ENCODE measurements at regions not wholly inside any gene's neighbourhood (a gene's known extent, or its start where the extent isn't known, plus 50 kb on each side); places are given as distances from the start of the nearest gene placed in this dataset.
"Not testable (repeated sequence)": the region's sequence is repeated elsewhere in the genome, so short reads cannot be mapped to it uniquely, and the experiment has no call there.

DNA sequence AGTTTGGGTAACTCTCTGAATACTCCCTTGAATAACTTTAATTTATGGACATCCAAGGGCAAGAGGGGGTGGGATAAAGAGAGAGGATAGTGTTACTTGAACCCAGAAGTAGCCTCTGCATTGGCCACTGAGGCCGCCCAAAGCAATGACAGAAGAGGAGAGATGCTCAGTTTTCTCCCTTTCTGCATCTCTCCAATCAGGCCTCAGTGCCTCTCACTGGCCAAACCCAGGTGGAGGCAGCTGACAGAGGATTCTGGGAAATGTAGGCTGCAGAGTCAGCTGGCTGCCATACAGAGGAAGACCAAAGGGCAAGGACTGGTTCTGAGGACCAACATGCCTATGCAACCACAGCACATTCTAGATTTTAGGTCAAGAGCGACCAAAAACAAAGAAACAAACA is 719.4 kb downstream of the MAT2B start:
- no peak for DNase-seq

DNA sequence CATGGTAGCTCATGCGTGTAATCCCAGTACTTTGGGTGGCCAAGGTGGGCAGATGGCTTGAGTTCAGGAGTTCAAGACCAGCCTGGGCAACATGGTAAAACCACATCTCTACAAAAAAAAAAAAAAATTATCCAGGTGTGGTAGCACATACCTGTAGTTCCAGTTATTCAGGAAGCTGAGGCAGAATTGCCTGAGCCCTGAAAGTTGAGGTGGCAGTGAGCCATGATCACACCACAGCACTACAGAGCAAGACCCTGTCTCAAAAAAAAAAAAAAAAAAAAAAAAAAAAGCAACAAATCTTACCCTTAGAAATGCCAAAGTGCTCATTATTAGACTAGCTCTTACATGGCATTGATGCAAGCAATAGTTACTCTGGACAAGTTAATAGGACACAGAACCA is 724.9 kb downstream of the MAT2B start:
- no peak for DNase-seq

DNA sequence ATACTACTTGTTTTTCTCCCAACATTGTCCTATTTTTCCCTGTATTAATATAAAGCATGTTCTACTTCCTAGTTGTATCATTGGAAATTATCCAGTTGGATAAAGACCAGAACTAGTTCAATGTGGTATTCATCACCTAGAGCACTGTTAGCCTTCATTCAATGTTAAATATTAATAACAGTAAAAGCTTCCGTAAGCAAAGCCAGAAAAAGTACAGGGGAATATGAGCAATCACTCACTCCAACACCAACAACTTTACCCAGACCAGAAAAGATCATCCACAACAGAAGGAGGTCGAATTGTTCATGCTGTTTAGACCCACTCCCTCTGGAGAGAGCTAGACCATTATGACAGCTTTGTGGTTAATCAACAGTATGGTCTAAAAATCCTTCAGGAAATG is 728.4 kb downstream of the MAT2B start:
- no peak for DNase-seq

DNA sequence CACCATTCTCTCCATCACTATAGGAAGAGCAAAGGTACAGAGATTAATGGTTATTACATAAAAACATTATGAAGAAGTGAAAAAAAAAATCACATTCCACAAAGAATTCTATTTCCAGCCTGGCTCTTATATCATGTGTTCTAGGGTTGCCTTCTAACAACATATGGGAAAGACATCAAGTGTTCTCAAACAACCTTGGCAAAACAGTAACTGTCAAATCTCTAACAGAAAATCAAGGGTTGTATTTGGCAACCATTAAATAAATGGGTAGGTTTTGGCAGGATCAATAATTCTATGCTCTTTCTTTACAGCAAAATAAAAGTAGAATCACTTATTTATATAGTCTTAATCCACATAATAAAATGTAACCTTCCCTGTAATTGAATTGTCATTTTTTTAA is 728.9 kb downstream of the MAT2B start:
- no peak for DNase-seq

DNA sequence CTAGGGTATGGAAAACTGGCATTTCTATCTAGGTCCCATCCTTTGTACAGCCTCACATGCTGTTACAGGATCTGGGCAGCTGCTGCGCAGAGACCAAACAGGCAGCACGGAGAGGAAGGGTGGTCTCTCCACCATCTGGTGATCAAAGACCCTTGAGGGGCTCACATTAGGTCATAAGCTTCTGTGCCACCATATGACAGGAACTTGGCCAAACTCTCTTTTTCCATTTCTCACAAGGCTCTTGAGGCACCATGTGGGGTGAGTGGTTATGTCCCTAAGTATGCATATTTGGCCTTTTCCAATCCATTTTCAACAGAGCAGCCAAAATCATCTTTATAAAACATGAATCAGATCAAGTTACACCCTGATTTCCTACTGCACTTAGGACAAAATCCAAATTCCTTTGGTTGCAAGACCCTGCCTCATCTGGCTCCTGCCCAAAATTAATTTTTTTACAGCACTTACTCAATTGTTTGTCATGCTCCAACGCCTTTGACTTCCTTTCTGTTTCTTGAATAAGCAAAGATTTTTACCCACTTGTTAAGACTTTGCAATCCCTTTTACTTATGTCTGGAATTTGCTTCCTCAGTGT is 730.0 kb downstream of the MAT2B start:
- no peak for DNase-seq

DNA sequence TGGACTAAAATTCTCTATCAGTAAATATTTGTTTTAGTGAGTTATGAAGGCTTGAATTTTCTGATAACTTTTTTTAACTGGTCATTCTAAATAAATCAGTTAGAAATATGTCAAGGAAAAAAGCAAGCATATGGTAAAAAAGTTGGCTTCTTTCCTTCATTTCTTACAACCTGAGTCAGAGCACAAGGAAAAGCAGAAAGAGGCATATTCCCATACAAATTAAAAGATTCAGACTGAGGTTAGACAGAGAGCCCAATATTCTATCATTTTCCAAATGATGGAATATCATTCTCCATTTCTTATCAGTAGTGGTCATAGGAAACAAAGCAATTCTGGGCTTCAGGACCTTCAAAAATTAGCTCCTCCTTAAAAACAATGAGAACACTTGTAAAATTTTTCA is 732.1 kb downstream of the MAT2B start:
- no peak for DNase-seq

- not testable (repeated sequence) for DNase-seq
Observed at GRCh38 chr5:164251781-164252180, 746.4 kb downstream of the MAT2B start.

DNA sequence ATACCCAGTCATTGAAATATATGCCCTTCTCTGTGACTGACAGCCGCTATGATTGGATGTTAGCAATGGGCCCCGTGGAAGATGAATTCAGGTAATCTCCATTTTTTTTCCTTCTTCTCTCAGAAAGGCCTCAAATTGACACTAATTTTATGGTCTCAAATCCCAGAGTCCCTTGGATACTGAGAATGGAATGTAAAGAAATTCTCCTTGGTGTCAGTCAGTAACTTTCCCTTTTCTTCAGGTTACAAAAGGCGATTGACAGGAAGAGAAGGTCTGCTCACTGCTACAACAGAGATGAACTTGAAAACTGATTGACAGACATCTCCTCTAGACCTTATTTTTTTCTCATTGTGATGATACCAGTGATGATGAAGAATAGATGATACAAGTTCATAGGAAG is 748.3 kb downstream of the MAT2B start:
- DNase-seq: no peak

DNA sequence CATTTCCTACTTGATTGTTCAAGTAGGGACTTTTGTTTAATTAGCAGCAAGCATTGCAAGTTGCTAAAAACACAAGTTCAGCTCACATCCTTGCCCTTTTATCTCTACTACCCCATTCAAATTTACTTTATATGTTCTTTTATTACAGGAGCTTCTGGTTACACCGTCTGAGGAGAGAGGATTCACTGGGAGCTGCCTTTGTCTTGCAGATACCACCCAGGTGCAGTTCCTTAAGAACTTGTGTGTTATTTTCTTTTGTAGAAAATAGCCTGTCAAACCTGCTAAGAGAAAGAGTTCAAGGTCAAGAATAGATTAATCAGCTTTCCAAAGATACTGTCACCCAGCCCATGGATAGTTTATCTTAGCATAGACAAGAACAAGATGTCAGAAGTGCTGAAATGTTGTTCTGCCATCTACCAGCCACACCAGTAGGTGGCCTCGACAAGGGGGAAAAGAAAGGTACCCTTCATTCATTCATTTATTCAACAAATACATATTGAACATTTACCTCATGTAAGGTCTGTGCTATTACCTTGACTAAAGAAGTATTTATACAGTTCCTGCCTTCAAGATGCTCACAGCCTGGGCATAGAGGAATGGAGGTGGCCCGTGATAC is 750.3 kb downstream of the MAT2B start:
- DNase-seq: no peak

GRCh38 chr5:164256351-164256750 is 750.9 kb downstream of the MAT2B start:
- DNase-seq: no peak

GRCh38 chr5:164256954-164257353 is 751.5 kb downstream of the MAT2B start:
- no peak for DNase-seq

GRCh38 chr5:164265566-164265965 is 760.1 kb downstream of the MAT2B start:
- no peak for DNase-seq

GRCh38 chr5:164266571-164266970 is 761.2 kb downstream of the MAT2B start:
- no peak for DNase-seq

DNA sequence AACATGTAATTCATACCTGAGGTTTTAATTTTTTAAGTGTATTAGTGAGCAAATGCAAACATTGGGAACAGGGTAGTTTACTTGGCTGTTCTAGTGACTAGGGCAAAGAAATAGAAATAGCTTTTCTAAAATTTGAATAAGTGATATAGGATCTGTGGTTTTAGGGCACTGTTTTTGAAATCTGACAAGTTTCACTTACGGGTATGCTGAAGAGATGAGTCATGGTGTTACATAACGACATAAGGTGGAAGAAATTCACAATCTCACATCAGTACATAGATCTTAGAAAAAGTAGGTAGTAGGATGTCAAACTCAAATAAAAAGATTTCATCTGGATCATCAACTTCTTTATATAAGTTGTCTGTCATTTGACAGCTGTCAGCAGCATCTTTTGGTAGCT is 772.3 kb downstream of the MAT2B start:
- no peak for DNase-seq

DNA sequence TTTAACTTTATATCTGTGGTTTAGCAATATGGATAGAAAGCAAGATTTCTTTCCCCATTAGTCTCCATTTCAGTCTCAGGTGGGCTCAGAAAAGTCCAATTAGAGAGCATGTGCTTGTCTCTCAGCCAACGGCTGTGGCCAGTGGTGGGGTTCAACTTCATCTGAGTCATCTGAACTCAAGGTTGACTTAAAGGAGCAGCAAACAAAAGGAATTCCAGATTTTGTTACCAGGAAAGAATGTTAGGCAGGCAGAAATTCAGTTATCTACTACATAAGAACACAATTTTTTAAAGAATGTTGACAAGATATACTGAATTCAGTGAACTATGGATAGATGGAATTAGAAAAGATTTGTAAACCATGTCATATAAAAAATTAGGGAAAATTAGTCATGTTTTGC is 784.1 kb downstream of the MAT2B start:
- no peak for DNase-seq

- no peak for DNase-seq
Observed at GRCh38 chr5:164296603-164297080, 791.2 kb downstream of the MAT2B start.

DNA sequence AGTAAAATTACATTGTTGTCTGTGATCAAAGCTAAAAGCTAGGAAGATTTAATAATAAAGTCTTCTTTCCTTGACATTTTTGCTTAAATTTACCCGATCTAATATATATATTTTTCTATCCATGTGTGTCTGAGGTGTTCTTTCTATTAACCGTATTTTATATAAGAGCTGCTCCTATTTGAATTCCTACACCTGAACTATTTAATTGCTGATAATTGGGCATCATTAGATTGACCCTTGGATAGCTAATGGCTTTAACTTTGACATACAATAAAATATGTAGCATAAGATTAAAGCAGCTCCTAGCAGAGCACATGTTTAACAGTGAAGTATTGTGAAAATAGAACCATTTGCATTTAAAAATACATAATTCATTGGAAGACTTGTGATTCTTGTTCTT is 792.7 kb downstream of the MAT2B start:
- DNase-seq: no peak

DNA sequence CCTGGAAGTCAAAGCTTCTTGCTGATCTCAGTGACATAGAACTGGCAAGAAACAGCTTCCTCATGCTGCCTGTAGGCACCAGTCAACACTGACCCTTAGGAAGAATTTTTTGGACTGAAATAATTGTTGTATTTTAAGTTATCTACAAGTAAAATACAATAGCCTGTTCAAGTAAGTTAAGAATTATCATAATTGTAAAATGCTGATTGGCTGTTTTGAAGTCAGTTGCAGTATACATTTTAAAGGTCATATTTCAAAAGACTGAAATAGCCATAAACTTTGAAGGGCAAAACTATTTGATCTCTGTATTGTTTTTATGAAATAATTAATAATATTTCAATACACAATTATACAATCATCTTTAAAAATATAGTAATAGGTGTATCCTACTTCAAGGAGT is 794.9 kb downstream of the MAT2B start:
- no peak for DNase-seq

DNA sequence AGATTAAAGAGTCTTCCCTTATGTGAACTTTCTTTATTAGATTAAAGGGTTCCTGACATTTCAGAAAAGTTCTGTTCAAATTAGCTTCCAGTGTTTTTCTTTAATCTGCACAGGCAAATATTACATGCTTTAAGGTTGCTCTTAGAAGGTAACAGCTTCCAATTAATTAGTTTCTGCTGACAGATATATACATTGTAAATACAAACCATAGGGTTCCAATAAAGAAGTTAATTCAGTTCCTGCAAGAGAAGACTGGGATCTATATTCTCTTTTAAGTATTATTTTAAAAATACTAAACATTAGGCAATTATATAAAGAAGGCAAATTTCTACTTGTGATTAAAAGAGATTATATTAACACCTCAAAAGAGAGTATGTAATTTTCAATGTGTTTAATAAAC is 795.7 kb downstream of the MAT2B start:
- DNase-seq: no peak

DNA sequence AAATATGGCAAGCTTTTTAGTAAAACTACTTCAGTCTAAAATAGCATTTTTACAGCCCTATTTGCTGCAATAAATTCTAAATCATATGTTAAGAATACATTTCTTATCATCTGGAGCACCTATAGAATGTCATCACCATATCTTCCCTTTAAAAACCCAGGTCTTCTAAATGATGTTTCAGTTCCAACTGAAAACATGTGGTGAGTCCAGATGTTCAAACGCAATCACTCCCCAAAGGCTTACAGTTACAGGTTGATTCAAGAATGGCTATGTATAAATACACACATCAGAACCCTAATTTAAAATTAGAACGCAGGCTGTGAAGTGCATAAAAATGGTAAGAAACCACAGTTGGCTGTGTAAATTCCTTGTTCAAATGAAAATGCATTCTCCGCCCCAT is 796.3 kb downstream of the MAT2B start:
- DNase-seq: no peak

GRCh38 chr5:164302533-164303235 is 797.3 kb downstream of the MAT2B start:
- DNase-seq: no peak

GRCh38 chr5:164303646-164304215 is 798.3 kb downstream of the MAT2B start:
- no peak for DNase-seq

DNA sequence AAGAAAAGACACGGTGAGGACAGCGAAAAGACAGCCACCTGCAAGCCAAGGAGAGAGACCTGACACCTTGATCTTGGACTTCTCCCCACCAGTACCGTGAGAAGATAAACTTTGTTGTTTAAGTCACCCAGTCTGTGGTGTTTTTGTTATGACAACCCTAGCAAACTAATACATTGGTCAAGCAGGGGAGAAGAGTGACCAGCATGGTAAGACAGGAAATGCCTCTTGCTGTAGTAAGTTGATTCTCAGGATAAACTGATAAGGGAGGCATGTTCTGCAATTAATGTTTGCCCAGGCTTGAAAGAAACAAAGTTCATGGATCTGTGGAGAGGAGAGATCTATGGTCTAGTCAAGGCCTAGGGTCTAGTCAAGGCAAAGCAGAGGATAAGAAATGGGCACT is 801.2 kb downstream of the MAT2B start:
- no peak for DNase-seq

DNA sequence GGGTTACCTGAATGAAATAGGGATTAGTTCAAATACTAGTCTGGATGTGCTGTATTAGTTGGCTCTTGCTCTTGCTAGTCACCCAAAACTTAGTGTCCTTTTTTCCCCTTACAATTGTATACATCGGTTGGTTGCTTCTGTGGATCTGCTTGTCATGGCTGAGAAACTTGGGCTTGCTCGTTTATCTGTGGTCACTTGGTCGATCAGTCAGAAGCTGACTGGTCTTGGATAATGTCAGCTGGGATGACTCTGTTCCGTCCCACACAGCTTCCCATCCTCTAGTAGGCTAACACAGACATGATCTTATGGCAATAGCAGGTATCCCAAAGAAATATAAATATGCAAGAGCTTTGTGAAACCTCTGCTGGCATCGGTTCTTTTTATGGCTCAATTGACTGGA is 807.4 kb downstream of the MAT2B start:
- DNase-seq: no peak

Data from NCI-H1092 treated with DMSO at 0.1 percent for 48 hours (cell line).